Thymus (tissue), 11 donors: ENCODE measurements at regions not wholly inside any gene's neighbourhood (a gene's known extent, or its start where the extent isn't known, plus 50 kb on each side); places are given as distances from the start of the nearest gene placed in this dataset.

ENCODE experiments used
- DNase-seq, 9 donors: peaks; one replicate each; pipeline ENCODE4 v3.0.0-alpha.2; 2013; ENCODE audit warnings: low spot score in 9 of 9, low read depth in 6 of 9, missing footprints in 1 of 9
- H3K27ac ChIP-seq, 2 donors: one replicate each; pipeline ENCODE4 v1.5.1; 2013; ENCODE audit warnings: control low read depth in 1 of 2, low read depth in 1 of 2, low read length in 1 of 2, mild to moderate bottlenecking in 1 of 2, moderate library complexity in 1 of 2
- H3K27me3 ChIP-seq, 2 donors: one replicate each; pipeline ENCODE4 v1.5.1; 2013; ENCODE audit warnings: low read length in 1 of 2; ENCODE audit not compliant: control insufficient read depth in 2 of 2, insufficient read depth in 1 of 2
- H3K36me3 ChIP-seq, 2 donors: one replicate each; pipeline ENCODE4 v1.5.1; 2013; ENCODE audit warnings: low read length in 1 of 2, mild to moderate bottlenecking in 1 of 2, moderate library complexity in 1 of 2; ENCODE audit not compliant: control insufficient read depth in 2 of 2, insufficient read depth in 2 of 2
- H3K4me1 ChIP-seq, 2 donors: one replicate each; pipeline ENCODE4 v1.5.1; 2013; ENCODE audit warnings: low read length in 2 of 2; ENCODE audit not compliant: control insufficient read depth in 2 of 2, insufficient read depth in 2 of 2
- H3K4me3 ChIP-seq, 2 donors: one replicate each; pipeline ENCODE4 v1.5.1; 2013; ENCODE audit warnings: low read length in 2 of 2, control low read depth in 1 of 2, mild to moderate bottlenecking in 1 of 2
- H3K9me3 ChIP-seq, 2 donors: one replicate each; pipeline ENCODE4 v1.5.1; 2013; ENCODE audit warnings: low read length in 1 of 2, mild to moderate bottlenecking in 1 of 2; ENCODE audit not compliant: control insufficient read depth in 2 of 2, insufficient read depth in 1 of 2
- WGBS: extraction: QIAGEN DNeasy Blood & Tissue Kit; methylation state at CpG from one replicate; pipeline ENCODE4 v1.1.7; 2013; 5-methylcytosine and 5-hydroxymethylcytosine counted together
- donor health status: healthy.

- no peak for DNase-seq
- Histone ChIP-seq H3K36me3 (no peaks in the 10 kb centered on the region), H3K27ac (no peak overlapping the region), H3K9me3 (no peaks in the 10 kb centered on the region), H3K4me3 (no peak overlapping the region), H3K27me3 (no peaks in the 10 kb centered on the region), H3K4me1 (no peaks in the 10 kb centered on the region)
- 68% methylated on average over 2 of the region's 2 CpGs for WGBS
Measured at GRCh38 chr7:133183969-133184368, 68.9 kb upstream of the EXOC4 start.

- Histone ChIP-seq H3K27ac (no peak overlapping the region), H3K36me3 (no peaks in the 10 kb centered on the region), H3K9me3 (no peaks in the 10 kb centered on the region), H3K4me1 (no peaks in the 10 kb centered on the region), H3K4me3 (no peak overlapping the region), H3K27me3 (no peaks in the 10 kb centered on the region)
- WGBS = 74% methylated on average over 1 of the region's 1 CpG
- no peak for DNase-seq
Measured at GRCh38 chr7:133185512-133185911, 67.4 kb upstream of the EXOC4 start.

- no peaks in the 10 kb centered on the region for H3K4me1 ChIP-seq
- H3K36me3 ChIP-seq = no peaks in the 10 kb centered on the region
- H3K4me3 ChIP-seq = no peak overlapping the region
- no peak overlapping the region for H3K27ac ChIP-seq
- H3K27me3 ChIP-seq = no peaks in the 10 kb centered on the region
- no peak for DNase-seq
- no peaks in the 10 kb centered on the region for H3K9me3 ChIP-seq
- 87% methylated on average over 1 of the region's 1 CpG for WGBS
Measured at GRCh38 chr7:133186060-133186459, 66.8 kb upstream of the EXOC4 start.

- H3K27me3 ChIP-seq = no peaks in the 10 kb centered on the region
- H3K4me3 ChIP-seq = no peak overlapping the region
- no peaks in the 10 kb centered on the region for H3K36me3 ChIP-seq
- peaks cover 0 to 16% of the 10 kb centered on the region in 2 donors for H3K9me3 ChIP-seq
- no peak overlapping the region for H3K27ac ChIP-seq
- no peaks in the 10 kb centered on the region for H3K4me1 ChIP-seq
- no peak for DNase-seq
- WGBS = 92% methylated on average over 2 of the region's 2 CpGs
Measured at GRCh38 chr7:133190172-133190528, 62.7 kb upstream of the EXOC4 start.

GRCh38 chr7:133190650-133191049 is 62.2 kb upstream of the EXOC4 start:
- Histone ChIP-seq H3K9me3 (peaks cover 0 to 16% of the 10 kb centered on the region in 2 donors), H3K27ac (no peak overlapping the region), H3K27me3 (no peaks in the 10 kb centered on the region), H3K36me3 (no peaks in the 10 kb centered on the region), H3K4me1 (no peaks in the 10 kb centered on the region), H3K4me3 (no peak overlapping the region)
- no peak for DNase-seq
- 100% methylated on average over 1 of the region's 1 CpG for WGBS

GRCh38 chr7:133191787-133192186 is 61.1 kb upstream of the EXOC4 start:
- Histone ChIP-seq H3K4me1 (no peaks in the 10 kb centered on the region), H3K27ac (no peak overlapping the region), H3K4me3 (no peak overlapping the region), H3K27me3 (peaks cover 0 to under 1% of the 10 kb centered on the region in 2 donors), H3K9me3 (peaks cover 0 to 16% of the 10 kb centered on the region in 2 donors), H3K36me3 (no peaks in the 10 kb centered on the region)
- WGBS = 95% methylated on average over 4 of the region's 4 CpGs
- no peak for DNase-seq

- DNase-seq = no peak
- Histone ChIP-seq H3K4me3 (no peak overlapping the region), H3K9me3 (peaks cover 0 to 16% of the 10 kb centered on the region in 2 donors), H3K27me3 (peaks cover 0 to 10% of the 10 kb centered on the region in 2 donors), H3K27ac (no peak overlapping the region), H3K4me1 (no peaks in the 10 kb centered on the region), H3K36me3 (no peaks in the 10 kb centered on the region)
- WGBS = 92% methylated on average over 4 of the region's 4 CpGs
Measured at GRCh38 chr7:133195868-133196267, 57.0 kb upstream of the EXOC4 start.

GRCh38 chr7:133196856-133197612 is 55.8 kb upstream of the EXOC4 start:
- peaks cover 0 to 10% of the 10 kb centered on the region in 2 donors for H3K27me3 ChIP-seq
- H3K36me3 ChIP-seq = no peaks in the 10 kb centered on the region
- no peak for DNase-seq
- peaks cover 0 to 16% of the 10 kb centered on the region in 2 donors for H3K9me3 ChIP-seq
- no peak overlapping the region for H3K4me3 ChIP-seq
- no peaks in the 10 kb centered on the region for H3K4me1 ChIP-seq
- 66% methylated on average over 15 of the region's 15 CpGs for WGBS
- no peak overlapping the region for H3K27ac ChIP-seq

GRCh38 chr7:133197972-133198544 is 54.8 kb upstream of the EXOC4 start:
- H3K4me3 ChIP-seq = no peak overlapping the region
- H3K27ac ChIP-seq = no peak overlapping the region
- H3K36me3 ChIP-seq = no peaks in the 10 kb centered on the region
- peaks cover 0 to 13% of the 10 kb centered on the region in 2 donors for H3K9me3 ChIP-seq
- DNase-seq = no peak
- WGBS = 71% methylated on average over 4 of the region's 4 CpGs
- no peaks in the 10 kb centered on the region for H3K4me1 ChIP-seq
- H3K27me3 ChIP-seq = peaks cover 0 to 10% of the 10 kb centered on the region in 2 donors
